Panc1 (cell line): ENCODE measurements at regions not wholly inside any gene's neighbourhood (a gene's known extent, or its start where the extent isn't known, plus 50 kb on each side); places are given as distances from the start of the nearest gene placed in this dataset.

Experiments
- ATAC-seq: fragments of 200-7000 bp; cut with Tn5 transposase; 2 replicates; pipeline ENCODE4 v1.9.1; 2020; ENCODE audit warnings: mild to moderate bottlenecking, moderate library complexity
- BruUV-seq: library from RNA; stranded (reverse); fragments of 400-500 nt; replicated peaks from 2 replicates; lab custom pipeline; 2021; lab: Mats Ljungman, UMichigan
- CTCF ChIA-PET: fragments of 300-600 bp; sonication (Branson Sonifier 250); formaldehyde crosslinking; loops from one replicate; lab custom pipeline; 2022; ENCODE audit warnings: antibody characterized with exemption; lab: Charles Lee
- POLR2A ChIA-PET: fragments of 300-600 bp; sonication (Branson Sonifier 250); formaldehyde crosslinking; loops from one replicate; lab custom pipeline; 2022; ENCODE audit warnings: antibody characterized with exemption; lab: Charles Lee
- DNase-seq: peaks from one replicate; pipeline ENCODE4 v3.0.0-alpha.2; 2010; ENCODE audit warnings: low read depth, low spot score
- H3K27ac ChIP-seq: 2 replicates; pipeline ENCODE4 v1.5.1; 2011; ENCODE audit warnings: mild to moderate bottlenecking, low read length, inconsistent platforms
- H3K27me3 ChIP-seq: fragments of 200-500 bp; sonication (Bioruptor generic); 2 replicates; pipeline ENCODE4 v1.6.0; 2014; ENCODE audit warnings: low read length, inconsistent platforms; ENCODE audit not compliant: control insufficient read depth, insufficient read depth
- H3K36me3 ChIP-seq: fragments of 200-500 bp; sonication (Bioruptor generic); 2 replicates; pipeline ENCODE4 v1.5.1; 2014; ENCODE audit warnings: inconsistent platforms, mild to moderate bottlenecking, low read length, moderate library complexity; ENCODE audit not compliant: control insufficient read depth, insufficient read depth
- H3K4me1 ChIP-seq: 2 replicates; pipeline ENCODE4 v1.5.1; 2011; ENCODE audit warnings: inconsistent platforms, mild to moderate bottlenecking, low read length, moderate library complexity; ENCODE audit not compliant: control insufficient read depth, insufficient read depth
- H3K4me3 ChIP-seq, 2 experiments: 2 replicates each; pipeline ENCODE4 v1.5.1; 2011 to 2012; ENCODE audit warnings: low read depth in 2 of 2, low read length in 2 of 2, mild to moderate bottlenecking in 2 of 2, inconsistent platforms in 1 of 2, moderate library complexity in 1 of 2
- H3K9me3 ChIP-seq: fragments of 200-500 bp; sonication (Bioruptor generic); 2 replicates; pipeline ENCODE4 v1.5.1; 2014; ENCODE audit warnings: low read depth, mild to moderate bottlenecking, inconsistent platforms, low read length, moderate library complexity; ENCODE audit not compliant: control insufficient read depth, insufficient read depth
- POLR2AphosphoS5 ChIP-seq: IDR thresholded peaks from 2 replicates; pipeline ENCODE4 v1.6.1; 2012; ENCODE audit warnings: mild to moderate bottlenecking, low read depth, low read length, moderate library complexity
- REST ChIP-seq, 2 experiments: IDR thresholded peaks; 2 replicates each; pipeline ENCODE4 v1.6.1; 2011 to 2012; ENCODE audit warnings: low read depth in 2 of 2, control low read depth in 1 of 2, low read length in 1 of 2, mild to moderate bottlenecking in 1 of 2, moderate library complexity in 1 of 2; ENCODE audit not compliant: insufficient read depth in 1 of 2
- SIN3A ChIP-seq: IDR thresholded peaks from 2 replicates; pipeline ENCODE4 v1.6.1; 2012; ENCODE audit warnings: low read depth, mild to moderate bottlenecking, low read length, moderate library complexity, borderline replicate concordance; ENCODE audit not compliant: insufficient read depth
- TCF7L2 ChIP-seq: IDR thresholded peaks from 2 replicates; pipeline ENCODE4 v1.6.1; 2011; ENCODE audit warnings: mild to moderate bottlenecking, low read depth, low read length, inconsistent platforms
- in situ Hi-C: cut with HindIII; loops from 2 replicates; pipeline ENCODE4 v1.10.0; 2016; ENCODE audit warnings: low sequenced_read_pairs, low pct_unique_long_range_greater_than_20kb
- intact Hi-C: fragments of 100-400 bp; cut with micrococcal nuclease; formaldehyde crosslinking; loops from one replicate; pipeline ENCODE4 v1.10.0; 2022; ENCODE audit not compliant: unreplicated experiment
- TF ChIP-seq, protein P1 (sequence below): fragments of 450-650 bp; IDR thresholded peaks from 2 replicates; pipeline ENCODE4 v1.5.1; 2017; ENCODE audit warnings: mild to moderate bottlenecking

- intact Hi-C loops (no loop called here), in situ Hi-C loops (no loop called here)
- no peak overlapping the region for H3K27ac ChIP-seq
- no peak overlapping the region for H3K4me3 ChIP-seq
- POLR2A ChIA-PET, result no interaction called here
- TF ChIP-seq SIN3A (no peak), POLR2AphosphoS5 (no peak)
- H3K36me3 ChIP-seq, result no peaks in the 10 kb centered on the region
- no peaks in the 10 kb centered on the region for H3K9me3 ChIP-seq
- ATAC-seq, result no peak
- BruUV-seq, result no TSS peak
- no peaks in the 10 kb centered on the region for H3K27me3 ChIP-seq
- CTCF ChIA-PET, result no interaction called here
- H3K4me1 ChIP-seq, result no peaks in the 10 kb centered on the region
- DNase-seq, result no peak
Measured at GRCh38 chr5:164680216-164680615, 1174.8 kb downstream of the MAT2B start.

- Histone ChIP-seq H3K9me3 (no peaks in the 10 kb centered on the region), H3K4me3 (no peak overlapping the region), H3K27ac (no peak overlapping the region), H3K36me3 (no peaks in the 10 kb centered on the region), H3K4me1 (no peaks in the 10 kb centered on the region), H3K27me3 (no peaks in the 10 kb centered on the region)
- ATAC-seq (no peak), DNase-seq (no peak)
- no TSS peak for BruUV-seq
- no peak for TF ChIP-seq SIN3A
- no peak for TF ChIP-seq TCF7L2
- no peak for TF ChIP-seq POLR2AphosphoS5
- TF ChIP-seq, protein P1, sequence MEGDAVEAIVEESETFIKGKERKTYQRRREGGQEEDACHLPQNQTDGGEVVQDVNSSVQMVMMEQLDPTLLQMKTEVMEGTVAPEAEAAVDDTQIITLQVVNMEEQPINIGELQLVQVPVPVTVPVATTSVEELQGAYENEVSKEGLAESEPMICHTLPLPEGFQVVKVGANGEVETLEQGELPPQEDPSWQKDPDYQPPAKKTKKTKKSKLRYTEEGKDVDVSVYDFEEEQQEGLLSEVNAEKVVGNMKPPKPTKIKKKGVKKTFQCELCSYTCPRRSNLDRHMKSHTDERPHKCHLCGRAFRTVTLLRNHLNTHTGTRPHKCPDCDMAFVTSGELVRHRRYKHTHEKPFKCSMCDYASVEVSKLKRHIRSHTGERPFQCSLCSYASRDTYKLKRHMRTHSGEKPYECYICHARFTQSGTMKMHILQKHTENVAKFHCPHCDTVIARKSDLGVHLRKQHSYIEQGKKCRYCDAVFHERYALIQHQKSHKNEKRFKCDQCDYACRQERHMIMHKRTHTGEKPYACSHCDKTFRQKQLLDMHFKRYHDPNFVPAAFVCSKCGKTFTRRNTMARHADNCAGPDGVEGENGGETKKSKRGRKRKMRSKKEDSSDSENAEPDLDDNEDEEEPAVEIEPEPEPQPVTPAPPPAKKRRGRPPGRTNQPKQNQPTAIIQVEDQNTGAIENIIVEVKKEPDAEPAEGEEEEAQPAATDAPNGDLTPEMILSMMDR, result no peak
- no peak for TF ChIP-seq REST (IDR thresholded peaks at IDR 0.05; ENCODE audit: insufficient read depth in 1 of 2, low read depth in 2 of 2, low read length in 1 of 2)
- in situ Hi-C loops (no loop called here), intact Hi-C loops (no loop called here)
- ChIA-PET CTCF (no interaction called here), POLR2A (no interaction called here)
Measured at GRCh38 chr5:164680812-164681520, 1175.5 kb downstream of the MAT2B start.

DNA sequence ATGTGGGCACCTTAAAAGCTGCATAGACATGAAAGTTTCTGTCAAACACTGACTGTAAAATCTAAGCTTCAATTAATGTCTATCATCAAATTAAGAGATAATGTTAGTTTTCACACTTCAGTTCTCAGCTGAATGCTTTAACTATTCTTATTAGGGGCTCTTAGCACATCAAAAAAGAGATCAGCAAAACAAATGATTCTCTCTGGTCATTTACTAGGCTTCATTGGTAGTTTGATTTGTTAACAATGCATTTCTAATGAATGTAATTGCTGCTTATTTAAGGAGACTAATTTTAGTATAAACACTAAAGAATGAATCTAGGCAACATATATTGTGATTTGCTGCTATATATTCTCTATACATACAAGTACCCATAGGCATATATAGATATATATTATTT is 1182.0 kb downstream of the MAT2B start:
- CTCF ChIA-PET, result no interaction called here
- no peak overlapping the region for H3K27ac ChIP-seq

More for the DNA sequence above, 1182.0 kb downstream of the MAT2B start:
- in situ Hi-C loops, result no loop called here
- Histone ChIP-seq H3K4me3 (no peak overlapping the region), H3K36me3 (no peaks in the 10 kb centered on the region), H3K27me3 (no peaks in the 10 kb centered on the region), H3K9me3 (no peaks in the 10 kb centered on the region), H3K4me1 (no peaks in the 10 kb centered on the region)
- POLR2A ChIA-PET, result no interaction called here
- intact Hi-C loops, result no loop called here
- BruUV-seq, result no TSS peak
- no peak for TF ChIP-seq POLR2AphosphoS5
- TF ChIP-seq TCF7L2, result no peak
- TF ChIP-seq REST (IDR thresholded peaks at IDR 0.05; ENCODE audit: insufficient read depth in 1 of 2, low read depth in 2 of 2, low read length in 1 of 2), result no peak
- TF ChIP-seq SIN3A, result no peak
- ATAC-seq (no peak), DNase-seq (no peak)
